ENCODE measurements at regions not wholly inside any gene's neighbourhood (a gene's known extent, or its start where the extent isn't known, plus 50 kb on each side); places are given as distances from the start of the nearest gene placed in this dataset.
"Not testable (repeated sequence)": the region's sequence is repeated elsewhere in the genome, so short reads cannot be mapped to it uniquely, and the experiment has no call there.

DNA sequence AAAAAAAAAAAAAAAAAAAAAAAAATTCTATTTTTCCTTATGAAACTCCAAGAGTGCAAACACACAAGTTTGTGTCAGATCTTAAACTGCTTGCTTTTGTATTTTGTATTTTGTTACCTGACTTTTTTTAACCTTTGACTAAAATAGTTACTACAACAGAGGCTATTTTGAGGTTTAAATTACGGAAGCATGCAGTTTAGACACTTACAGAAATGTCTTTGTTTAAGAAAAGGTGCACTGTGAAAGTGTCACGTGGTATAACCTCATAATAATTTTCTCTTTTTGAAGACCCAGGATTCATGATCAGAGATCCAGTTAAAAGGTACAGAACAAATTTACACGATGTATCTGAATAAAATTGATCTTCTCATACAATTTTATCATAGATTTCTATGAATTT lies 152.4 kb downstream of the SPIN4 start:
- TF ChIP-seq, protein P1, sequence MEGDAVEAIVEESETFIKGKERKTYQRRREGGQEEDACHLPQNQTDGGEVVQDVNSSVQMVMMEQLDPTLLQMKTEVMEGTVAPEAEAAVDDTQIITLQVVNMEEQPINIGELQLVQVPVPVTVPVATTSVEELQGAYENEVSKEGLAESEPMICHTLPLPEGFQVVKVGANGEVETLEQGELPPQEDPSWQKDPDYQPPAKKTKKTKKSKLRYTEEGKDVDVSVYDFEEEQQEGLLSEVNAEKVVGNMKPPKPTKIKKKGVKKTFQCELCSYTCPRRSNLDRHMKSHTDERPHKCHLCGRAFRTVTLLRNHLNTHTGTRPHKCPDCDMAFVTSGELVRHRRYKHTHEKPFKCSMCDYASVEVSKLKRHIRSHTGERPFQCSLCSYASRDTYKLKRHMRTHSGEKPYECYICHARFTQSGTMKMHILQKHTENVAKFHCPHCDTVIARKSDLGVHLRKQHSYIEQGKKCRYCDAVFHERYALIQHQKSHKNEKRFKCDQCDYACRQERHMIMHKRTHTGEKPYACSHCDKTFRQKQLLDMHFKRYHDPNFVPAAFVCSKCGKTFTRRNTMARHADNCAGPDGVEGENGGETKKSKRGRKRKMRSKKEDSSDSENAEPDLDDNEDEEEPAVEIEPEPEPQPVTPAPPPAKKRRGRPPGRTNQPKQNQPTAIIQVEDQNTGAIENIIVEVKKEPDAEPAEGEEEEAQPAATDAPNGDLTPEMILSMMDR (IDR thresholded peaks at IDR 0.05) = not testable (repeated sequence)
- TF ChIP-seq POLR2A (IDR thresholded peaks at IDR 0.05) = not testable (repeated sequence)

Measured in heart left ventricle (tissue), 13 donors.